ENCODE measurements at regions not wholly inside any gene's neighbourhood (a gene's known extent, or its start where the extent isn't known, plus 50 kb on each side); places are given as distances from the start of the nearest gene placed in this dataset.

- TF ChIP-seq CTCF (IDR thresholded peaks at IDR 0.05) (no peak), POLR2A (IDR thresholded peaks at IDR 0.05) (no peak)
Observed at GRCh38 chr22:47898946-47899345, 1136.5 kb downstream of the TBC1D22A start.

All from esophagus squamous epithelium (tissue), 4 donors.